Fibroblast of the aortic adventitia (primary cell): ENCODE measurements at regions not wholly inside any gene's neighbourhood (a gene's known extent, or its start where the extent isn't known, plus 50 kb on each side); places are given as distances from the start of the nearest gene placed in this dataset.

Experiments used
- DNase-seq: peaks from one replicate; pipeline ENCODE4 v3.0.0-alpha.2; 2010; ENCODE audit warnings: low read depth
- H3K4me3 ChIP-seq: 2 replicates; pipeline ENCODE4 v1.5.1; 2011; ENCODE audit warnings: low read depth, mild to moderate bottlenecking, control low read depth, low read length, moderate library complexity
- CTCF ChIP-seq: IDR thresholded peaks from 2 replicates; pipeline ENCODE4 v1.5.1; 2011; ENCODE audit warnings: mild to moderate bottlenecking, low read length, control low read depth, inconsistent platforms; ENCODE audit not compliant: insufficient read depth

- TF ChIP-seq CTCF, result no peak
- no peak for DNase-seq
- H3K4me3 ChIP-seq, result no peak overlapping the region
Observed at GRCh38 chr7:137093198-137093597, 224.7 kb downstream of the CHRM2 start.

- no peak for TF ChIP-seq CTCF
- DNase-seq, result no peak
- no peak overlapping the region for H3K4me3 ChIP-seq
Observed at GRCh38 chr7:137091396-137091795, 222.9 kb downstream of the CHRM2 start.

- H3K4me3 ChIP-seq, result no peak overlapping the region
- no peak for TF ChIP-seq CTCF
- DNase-seq, result no peak
Observed at GRCh38 chr7:137086896-137087295, 218.4 kb downstream of the CHRM2 start.

- DNase-seq, result peak; percentile 69
- no peak for TF ChIP-seq CTCF
- H3K4me3 ChIP-seq, result no peak overlapping the region
Observed at GRCh38 chr7:137084607-137085380, 216.3 kb downstream of the CHRM2 start.

GRCh38 chr7:137082391-137082790 is 213.9 kb downstream of the CHRM2 start:
- no peak for DNase-seq
- no peak for TF ChIP-seq CTCF
- H3K4me3 ChIP-seq, result no peak overlapping the region

GRCh38 chr7:137081321-137082093 is 213.1 kb downstream of the CHRM2 start:
- DNase-seq, result peak; percentile 100
- no peak for TF ChIP-seq CTCF

More at GRCh38 chr7:137081321-137082093, 213.1 kb downstream of the CHRM2 start:
- H3K4me3 ChIP-seq, result no peak overlapping the region
